Medulla oblongata (tissue), 1 donor: ENCODE measurements at regions not wholly inside any gene's neighbourhood (a gene's known extent, or its start where the extent isn't known, plus 50 kb on each side); places are given as distances from the start of the nearest gene placed in this dataset.

Experiments
- DNase-seq: peaks from one replicate; pipeline ENCODE4 v3.0.0-alpha.2; 2015; ENCODE audit errors: extremely low spot score

DNA sequence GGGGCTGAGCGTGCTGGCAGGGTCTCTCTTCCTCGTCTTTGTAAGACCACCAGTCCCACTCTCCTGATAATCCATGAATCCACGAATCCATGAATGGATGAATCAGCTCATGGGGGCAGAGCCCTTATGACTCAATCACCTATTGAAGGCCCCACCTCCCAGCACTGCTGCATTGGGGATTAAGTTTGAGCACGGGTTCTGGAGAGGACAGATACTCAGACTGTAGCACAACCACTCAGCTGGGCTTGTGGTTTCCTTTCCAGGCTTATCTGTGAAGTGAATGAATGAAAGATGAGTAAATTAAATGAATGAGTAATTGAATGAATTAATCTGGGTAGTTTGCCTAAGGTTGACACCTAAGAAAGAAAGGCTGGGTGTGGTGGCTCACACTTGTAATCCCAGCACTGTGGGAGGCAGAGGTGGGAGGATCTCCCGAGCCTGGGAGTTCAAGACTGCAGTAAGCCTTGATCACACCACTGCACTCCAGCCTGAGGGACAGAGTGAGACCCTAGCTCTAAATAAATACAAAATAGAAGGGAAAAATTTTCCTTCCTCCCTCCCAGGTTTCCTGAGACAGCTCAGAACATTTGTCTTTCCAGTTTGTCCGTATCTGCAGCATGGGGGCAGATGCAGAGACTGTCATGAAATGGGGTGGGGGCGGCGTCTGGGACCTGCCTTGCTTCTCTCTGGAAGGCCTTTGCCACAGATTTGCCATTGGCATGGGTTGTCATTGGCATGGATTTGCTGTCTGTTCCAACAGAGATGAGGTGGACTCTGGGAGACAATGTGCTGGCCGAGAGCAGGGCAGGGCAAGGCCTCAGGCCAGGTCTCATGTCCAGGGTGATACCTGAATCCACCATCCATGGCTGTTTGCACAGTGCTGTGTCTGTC, 187.7 kb upstream of the C1orf174 start:
- no peak for DNase-seq

DNA sequence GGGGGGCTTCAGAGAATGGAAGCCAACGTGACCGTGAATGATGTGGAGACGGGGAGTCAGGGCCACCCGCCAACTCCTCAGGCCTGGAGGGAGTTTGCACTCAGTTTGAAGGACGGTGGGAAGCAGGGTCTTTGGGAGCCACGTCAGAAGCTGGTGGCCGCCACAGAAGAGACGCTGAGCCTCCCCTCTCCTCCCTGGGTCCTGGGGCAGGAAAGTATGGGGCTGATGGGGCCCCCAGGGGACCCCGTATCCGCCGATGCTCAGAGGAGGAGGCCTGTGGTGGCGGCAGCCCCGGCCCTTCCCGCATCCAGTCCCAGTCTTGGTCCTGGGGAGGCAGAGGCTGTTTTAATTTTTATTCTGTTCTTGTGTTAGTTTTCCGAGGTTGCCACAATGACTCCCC, 188.6 kb upstream of the C1orf174 start:
- DNase-seq: no peak

DNA sequence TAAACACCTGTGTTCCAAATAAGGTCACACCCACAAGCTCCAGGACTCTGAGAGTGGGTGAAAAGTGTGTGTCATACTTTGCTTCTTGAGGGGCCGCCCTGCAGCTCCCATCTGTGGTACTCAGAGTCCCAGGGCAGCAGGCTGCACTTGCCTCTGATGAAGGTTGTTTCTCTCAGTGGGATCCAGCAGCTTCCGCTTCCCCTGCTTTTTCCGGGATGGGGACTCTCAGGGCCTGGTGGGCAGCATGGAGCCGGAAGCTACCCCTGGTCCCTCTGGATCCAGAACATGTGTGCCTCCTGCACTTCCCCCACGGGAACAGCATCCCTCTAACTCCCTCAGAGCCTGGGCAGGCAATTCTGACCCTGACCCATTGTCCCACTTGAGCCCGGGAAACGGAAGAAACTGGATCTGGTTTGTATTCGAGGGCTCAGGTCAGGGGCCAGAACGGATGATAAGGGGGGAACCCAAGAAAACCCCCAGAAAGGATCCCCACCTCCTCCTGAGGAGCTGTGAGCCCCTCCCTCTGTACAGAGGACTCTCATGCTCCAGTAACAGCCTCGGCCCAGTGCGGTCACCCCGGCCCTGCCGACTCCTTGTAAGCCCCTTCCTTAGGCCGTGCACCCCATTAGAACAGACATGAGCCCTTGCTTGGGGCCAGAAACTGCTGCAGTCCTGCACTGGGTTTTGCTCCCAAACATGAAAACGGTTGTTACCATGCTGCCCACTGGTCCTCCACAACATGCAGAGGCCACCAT, 189.5 kb upstream of the C1orf174 start:
- no peak for DNase-seq

DNA sequence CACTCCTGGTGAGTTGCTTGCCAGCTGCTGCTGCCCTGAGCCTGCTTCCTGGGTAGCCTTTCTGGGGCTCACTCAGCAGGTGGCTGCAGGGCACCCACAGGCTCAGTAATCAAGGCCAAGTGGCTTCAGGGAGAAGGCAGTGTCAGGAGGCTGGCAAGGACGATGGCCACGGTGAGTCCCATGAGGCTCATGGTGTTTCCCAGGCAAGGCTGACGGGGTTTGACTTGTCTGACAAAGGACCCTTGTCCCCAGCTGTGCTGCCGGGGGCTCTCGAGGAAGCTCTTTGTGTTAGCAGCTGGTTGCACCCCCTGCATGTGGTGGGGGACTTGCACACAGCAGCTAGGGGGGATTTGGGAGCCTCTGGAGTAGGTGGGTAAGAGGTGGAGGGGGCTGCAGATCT, 190.5 kb upstream of the C1orf174 start:
- DNase-seq: no peak

DNA sequence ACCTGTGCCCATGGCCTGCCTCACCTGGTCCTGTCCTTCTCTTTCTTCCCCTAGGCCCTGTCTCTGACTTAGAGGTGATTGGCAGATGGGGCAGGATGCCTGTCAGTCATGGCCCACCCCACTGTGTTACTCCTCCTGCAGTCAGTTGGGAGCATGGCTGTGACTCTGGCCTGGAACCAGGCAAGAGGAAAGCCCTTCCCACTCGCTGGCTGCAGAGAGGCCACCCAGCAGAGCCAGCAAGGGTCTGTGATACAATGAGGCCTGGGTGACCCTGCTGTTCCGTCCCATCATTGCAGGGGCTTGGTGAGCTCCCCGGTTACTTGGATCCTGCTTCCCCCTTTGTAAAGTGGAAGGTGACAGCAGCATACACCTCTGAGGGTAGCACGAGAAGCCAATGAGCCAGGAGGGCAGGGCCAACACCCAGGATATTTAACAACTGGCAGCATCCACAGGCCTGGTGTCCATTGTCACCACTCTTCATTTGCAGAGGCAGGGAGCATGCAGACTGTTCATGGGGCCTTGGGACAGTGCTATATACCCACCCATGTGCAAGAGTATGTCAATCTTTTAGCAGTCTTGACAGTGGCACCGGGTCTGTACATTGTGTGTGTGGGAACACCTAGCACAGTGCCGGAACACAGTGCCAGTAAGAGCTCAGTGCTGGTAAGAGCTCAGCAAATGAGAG, 191.0 kb upstream of the C1orf174 start:
- DNase-seq: no peak

DNA sequence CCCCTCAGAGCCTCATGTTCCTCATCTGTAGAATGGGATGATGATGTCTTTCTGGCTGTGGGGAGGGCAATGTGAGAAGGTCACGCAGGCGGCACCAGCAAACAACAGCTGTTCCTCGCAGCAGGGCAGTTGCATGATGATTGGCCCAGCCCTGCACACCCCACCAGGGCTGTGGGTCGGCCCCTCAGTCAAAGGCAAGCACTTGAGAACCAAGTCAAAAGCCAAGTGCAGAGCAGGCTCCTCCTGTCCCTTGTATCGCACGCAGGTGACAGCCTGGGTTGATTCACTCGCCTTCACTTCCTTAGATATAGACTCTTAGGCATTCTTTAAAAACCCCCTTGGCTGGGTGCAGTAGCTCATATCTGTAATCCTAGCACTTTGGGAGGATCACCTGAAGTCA, 191.9 kb upstream of the C1orf174 start:
- DNase-seq: no peak

DNA sequence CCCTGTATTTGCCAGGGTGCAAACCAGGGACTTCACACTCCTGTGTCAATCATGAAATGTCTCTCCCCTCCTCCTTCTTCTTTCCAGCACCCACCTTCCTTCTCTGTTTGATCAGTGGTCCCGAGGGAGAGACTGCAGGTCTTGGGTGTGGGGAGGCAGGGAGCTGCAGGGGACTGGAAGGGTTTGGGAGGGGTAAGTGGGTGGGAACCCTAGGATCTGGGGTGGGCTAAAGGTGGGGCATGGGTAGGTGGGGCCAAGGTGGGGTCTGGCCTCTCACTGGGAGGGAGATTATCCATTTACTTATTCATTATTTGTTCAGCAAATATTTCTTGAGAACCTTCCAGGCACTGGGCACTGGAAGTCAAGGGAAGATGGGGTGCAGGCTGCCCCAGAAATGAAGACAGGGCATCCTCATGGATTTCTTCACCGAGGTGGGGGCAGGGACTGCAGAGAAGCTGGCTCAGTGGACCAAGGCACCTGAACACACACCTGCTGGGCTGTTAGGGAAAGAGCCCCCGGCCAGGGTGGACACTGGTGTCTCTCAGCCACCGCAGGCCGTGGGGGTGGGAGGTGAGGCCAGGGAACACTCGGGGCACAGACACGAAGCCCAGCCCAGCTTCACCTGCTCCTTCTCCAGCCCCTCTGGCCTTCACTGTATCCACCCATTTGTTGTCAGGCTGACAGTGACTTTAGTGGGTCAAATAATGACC, 193.9 kb upstream of the C1orf174 start:
- no peak for DNase-seq

DNA sequence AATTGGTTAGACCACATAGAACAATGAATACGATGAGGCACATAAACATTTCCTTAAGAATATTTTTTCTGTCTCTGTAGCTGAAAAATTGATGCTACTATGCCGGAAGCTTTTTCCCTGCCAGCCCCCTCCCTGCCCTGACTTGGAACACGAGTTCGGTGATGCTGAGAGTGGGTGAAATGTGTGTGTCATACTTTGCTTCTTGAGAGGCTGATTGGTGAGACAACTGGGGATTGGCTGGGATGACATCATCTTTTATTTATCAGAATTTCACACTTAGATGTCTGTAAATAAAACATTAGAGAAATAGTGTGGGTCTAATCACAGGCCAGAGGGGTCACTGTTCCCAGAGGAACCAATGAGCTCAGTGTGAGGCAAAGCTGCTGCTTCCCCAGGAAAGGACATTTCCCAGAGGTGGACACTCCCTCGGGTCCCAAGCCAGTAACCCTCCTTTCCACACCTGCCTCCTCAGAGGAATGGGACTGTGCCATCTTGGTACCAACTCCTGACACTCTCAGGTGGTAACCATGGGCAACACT, 195.4 kb upstream of the C1orf174 start:
- no peak for DNase-seq

DNA sequence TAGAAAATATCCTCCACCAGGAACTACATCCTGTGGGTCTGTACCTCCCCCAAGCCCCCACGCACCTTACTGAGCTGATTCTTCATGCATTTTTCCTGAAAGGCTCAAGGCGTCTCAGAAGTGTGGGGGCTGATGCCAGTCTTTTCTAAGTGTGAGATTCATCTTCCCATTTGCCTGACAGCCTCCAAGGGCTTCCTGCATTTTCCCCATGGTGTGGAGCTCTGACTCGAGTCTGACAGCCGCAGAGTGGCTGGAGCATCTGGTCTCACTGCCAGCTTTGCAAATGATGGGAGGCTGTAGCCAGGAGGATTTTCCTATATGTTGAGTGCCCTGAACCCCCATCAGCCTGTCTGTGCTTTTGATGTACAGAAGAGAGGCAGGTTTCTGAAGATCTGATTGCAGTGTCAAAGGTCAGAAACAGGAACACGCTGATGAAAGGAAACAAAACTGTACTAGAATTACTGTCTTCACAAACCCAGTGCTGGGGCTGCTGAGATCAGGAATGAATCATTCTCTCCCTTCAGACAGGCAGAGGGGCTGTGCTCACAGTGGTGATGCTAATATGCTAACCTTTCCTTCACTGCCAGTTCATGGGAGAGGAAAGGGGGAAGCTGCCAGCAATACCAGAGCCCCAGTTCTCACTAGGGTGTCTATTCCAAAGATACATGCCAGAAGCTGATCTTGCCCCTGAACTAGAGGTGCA, 201.5 kb upstream of the C1orf174 start:
- DNase-seq: no peak

DNA sequence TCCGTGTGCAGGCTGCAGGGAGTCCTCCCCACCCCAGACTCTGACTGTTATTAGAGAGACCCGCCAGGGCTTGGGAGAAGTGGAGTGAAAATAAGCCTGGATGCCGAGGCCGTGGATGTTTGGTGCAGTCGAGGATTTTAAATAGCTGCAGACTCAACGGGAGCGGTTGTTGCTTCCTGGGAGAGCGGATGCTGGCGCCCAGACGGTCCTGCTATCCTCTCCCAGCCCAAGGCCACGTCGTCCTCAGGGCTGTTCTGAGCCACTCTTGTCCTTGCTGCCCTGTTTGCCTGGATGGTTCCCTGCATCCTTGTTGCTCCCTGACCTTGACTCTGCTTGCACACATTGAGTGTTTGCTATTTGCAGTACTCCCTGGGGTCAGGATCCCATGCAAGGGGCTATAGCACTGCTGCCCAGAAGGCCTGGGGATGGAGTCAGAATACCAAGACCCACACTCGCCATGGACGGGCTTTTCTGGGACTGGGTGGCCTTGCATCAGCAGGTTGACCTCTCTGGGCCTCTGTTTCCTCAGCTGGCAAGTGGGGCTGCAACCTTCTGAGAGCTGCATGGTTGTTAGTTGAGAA, 205.3 kb upstream of the C1orf174 start:
- no peak for DNase-seq

DNA sequence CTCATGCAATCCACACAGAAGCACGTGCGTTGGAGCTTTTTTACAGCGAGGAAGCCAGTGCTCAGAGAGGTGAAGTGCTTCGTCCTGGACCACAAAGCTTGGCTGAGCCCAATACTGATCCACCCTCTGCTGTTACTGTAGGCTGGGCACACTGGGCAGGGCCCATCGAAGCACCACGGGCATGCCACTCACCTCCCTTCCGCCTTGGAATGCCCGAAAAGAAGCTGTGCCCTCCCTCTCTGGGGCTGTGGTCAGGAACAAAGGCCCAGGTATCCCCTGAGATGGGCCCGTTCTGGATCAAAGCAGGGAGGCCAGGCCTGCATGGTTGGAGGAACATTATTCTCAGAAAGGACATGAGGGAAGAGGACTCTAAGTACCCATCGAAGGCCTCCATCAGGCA, 206.7 kb upstream of the C1orf174 start:
- no peak for DNase-seq

DNA sequence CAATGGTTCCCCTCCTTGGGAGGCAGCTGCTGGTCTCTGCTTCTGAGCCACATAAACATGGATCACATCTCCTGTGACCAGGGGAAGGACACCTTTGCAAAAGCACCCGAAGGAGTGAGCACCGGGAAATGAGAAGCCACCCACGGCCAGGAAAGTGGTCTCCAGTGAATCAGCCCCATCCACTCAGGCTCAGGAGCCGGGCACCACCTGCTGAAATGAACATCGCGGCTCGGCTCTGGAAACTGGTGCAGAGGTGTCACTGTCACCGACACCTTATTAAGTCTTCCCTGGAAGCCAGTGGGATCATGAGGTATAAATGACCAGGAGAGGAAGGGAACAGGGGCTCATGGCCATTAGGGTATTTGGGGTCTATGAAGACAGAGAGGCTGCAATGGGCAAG, 207.2 kb upstream of the C1orf174 start:
- no peak for DNase-seq

DNA sequence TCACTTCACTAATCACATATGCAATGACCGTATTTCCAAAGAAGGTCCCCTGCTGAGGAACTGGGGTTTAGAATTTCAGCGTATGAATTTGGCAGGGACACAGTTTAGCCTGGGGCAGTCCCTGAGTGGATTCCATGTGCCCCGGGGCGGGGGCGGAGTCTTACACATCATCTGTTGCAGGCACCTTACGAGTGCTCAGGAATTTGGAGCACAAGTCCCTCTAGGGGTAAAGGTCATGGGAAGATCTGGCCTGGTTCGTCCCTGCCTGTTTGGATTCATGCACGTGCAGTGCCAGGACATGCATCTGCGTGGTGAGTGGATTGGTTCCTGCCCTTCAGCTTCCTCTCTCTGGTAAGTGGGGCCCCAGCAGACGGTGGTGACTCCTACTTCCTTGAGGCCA, 208.3 kb upstream of the C1orf174 start:
- DNase-seq: no peak

DNA sequence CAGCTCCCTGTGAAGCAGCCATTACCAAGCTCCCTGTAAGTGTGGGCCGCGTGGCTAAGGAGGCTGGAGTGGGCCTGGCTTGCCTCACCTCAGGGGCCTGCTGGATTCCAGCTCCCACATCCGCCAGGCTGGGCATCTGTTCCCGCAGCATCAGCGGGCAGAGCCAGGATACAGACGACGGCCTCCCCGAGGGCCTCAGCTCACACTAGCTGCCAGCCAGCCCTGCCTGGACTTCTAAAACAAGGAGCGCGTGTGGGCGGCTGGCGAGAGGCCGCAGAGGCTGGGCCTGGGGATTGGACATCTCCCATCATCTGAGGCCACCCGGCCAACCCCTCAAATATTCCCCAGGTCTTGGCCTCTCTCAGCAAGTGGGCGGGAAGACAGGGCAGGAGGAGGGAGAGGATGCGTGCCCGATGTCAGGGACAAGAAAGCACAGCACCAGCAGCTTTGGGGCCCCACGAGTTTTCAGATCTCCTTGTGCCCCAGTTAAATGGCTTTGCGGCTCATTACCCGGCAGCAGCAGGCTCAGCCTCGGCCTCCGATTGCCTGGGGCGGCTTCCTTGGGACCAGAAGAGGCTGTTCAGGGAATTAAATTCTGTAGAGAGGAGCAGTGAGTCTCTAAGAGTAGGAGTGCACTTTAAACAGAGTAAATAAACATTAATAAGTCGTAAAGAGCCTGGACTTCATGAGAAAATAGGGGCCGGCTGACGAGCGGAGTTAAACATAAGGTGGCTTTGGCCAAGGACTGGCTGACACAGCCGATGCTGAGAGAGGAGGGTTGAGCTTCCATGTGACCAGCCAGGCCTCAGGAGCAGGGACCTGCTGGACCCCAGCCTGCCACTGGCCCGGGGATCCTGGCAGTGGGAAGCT, 208.9 kb upstream of the C1orf174 start:
- DNase-seq: no peak

DNA sequence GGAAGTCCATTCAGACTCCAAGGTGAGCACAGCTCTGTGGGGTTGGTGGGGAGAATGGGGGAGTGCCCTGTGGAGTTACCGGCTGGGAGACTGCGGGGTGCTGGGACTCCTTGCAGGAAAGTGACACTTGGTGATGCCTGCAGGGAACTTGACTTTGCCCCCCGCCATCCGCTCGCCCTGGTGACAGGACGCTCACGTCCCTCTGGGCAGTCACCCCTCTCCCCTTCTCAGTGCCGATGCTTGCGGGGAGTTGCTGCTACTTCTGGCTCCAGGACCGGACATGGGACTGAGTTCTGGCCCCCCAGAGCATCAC, 209.5 kb upstream of the C1orf174 start:
- DNase-seq: no peak

DNA sequence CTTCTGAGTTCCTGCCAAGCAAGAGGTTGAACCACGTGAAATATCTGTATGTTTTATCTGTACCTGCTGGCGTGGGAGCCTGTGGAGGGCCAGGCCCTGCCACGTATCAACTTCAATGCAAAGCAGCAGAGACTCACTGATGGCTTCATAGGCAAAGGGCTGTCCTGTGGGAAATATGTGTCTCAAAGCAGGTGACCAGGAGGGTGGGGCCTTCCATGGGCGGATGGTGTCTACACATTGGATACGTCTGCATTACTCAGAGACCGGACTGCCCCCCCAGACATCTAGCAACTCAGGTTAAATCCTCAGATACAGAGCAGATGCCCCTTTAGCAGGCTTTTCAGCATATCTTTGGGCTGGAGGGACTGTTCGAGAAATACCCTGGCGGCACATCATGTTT, 210.8 kb upstream of the C1orf174 start:
- no peak for DNase-seq

DNA sequence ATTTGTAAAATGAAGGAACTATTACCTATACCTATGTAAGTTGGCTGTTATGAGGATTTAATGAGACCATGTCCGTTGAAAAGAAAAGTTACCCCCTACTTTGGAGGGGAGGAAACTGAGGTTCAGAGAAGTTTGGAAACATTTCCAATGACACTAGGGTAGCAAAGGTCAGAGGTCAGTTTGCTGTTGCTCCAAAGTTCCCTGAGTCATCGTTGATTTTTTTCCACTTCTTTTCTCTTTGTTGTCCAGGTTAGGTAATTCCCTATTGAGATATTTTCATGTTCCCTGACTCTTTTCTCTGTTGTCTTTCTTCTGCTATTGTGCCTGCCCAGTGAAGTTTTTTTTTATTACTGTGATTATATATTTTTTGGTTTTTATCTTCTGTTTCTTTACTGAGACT, 213.8 kb upstream of the C1orf174 start:
- no peak for DNase-seq

DNA sequence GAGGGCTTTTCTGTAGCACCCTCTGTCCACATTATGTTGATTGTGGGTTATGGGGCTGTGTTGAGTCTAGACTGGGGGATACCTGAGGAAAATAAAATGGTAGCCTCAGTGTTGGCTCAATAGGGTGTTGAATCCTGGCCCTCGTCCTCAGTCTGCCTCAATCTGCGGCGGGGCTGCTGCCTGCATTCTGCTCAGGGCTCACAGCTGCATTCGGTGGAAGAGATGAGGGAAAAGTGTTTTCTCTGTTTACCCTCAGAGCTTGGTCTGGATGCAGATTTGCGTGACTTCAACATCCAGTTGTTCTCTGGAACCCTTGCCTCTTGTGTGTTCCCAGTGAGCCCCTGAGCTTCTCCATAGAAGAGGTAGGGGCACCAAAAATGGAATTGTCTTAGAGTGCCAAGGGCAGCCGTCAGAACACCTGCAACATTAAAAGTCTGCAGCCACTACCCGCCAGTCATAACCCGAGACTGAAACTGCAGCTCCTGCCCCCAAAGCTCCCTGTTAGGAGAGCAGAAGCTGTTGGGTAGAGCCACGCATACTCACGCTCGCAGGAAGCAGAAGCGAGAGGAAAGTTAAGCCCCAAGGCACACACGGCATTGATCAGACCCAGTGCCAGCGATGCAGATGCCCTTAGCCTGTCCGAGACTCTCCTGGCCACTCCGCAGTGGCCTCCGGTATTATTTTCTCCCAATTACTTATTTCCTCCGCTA, 215.3 kb upstream of the C1orf174 start:
- DNase-seq: no peak

DNA sequence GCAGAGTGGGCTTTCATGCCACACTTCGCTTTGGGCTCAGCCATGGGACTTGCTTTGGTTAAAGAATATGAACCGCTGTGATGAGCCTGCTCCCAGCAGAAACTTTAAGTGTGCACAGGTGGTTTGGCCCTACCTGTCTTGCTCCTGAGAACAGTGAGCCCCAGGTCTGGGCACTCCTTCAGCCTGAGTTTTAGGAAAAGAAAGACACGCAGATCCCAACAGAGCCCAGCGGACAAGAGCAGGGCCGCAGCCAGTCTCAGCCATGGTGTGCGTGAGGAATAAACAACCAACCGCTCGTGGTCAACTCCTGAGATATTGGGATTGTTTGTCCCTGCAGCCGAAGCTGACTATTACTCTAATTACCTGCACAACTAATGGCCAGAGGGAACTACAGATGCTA, 217.1 kb upstream of the C1orf174 start:
- DNase-seq: no peak
